GM19023 (cell line): ENCODE measurements at regions not wholly inside any gene's neighbourhood (a gene's known extent, or its start where the extent isn't known, plus 50 kb on each side); places are given as distances from the start of the nearest gene placed in this dataset.

Source experiments
- ATAC-seq: cut with Tn5 transposase; IDR thresholded peaks from one replicate; pipeline ENCODE4 v1.9.1; 2021; ENCODE audit warnings: mild to moderate bottlenecking, moderate library complexity; ENCODE audit not compliant: unreplicated experiment

DNA sequence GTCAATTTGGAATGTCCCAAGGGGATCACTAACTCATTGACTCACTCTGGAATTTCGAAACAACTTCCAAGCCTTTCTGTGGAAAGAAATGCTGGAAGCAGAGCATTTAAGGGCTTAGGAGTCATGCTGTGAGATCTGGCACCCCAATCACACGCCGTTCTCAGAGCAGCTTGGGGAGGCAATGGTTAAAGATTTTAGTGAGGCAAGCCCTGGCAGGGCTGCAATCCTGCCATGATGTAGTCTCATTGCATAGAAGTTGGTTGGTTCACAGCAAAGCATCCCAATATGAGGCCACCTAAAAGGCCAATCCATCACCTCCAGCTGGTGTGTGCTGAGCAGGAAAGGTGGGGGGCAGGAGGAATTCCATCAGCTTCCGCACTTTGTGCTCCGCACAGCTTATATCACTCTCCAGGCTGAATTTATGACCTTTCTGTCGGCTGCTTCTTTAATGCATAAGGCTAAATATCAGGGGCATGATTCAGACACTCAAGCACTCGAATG, 1043.9 kb upstream of the POU3F3 start:
- no peak for ATAC-seq

DNA sequence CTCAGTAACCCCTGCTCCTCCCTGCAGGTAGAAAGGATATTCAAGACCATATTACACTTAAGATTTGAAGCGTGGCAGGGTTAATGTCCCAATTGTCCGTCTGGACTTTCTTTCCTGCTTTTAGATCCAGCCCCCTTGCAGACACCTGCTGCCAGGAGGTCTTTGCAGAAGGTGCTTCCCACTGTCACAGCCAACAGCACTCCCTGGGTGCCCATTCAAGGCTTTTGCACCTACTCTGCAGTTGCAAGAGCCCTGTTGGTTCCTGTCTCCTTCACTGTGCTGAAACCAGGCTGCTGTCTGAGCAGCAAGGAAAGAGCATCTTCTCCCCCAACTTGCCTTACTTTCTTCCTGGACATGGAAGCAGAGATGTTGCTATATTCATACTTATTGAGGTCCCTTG, 1043.0 kb upstream of the POU3F3 start:
- ATAC-seq = no peak

DNA sequence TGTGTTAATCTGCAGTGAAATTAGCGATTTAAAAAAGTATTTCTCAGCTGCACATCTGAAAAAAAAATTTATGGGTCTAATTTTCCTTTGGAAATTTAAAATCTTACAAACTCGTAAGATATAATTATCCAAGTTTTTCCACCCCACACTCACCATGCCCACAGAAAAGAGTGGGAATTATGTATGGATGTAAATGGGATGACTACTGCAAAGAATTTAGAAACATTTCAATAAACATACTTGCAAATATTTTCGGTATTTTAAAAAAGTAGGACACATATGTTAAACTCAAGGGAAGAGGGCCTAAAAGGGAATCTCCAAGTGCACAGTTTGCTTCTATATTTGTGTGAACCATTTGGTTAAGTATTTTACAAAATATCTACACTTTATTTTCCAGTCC, 1039.9 kb upstream of the POU3F3 start:
- no peak for ATAC-seq

DNA sequence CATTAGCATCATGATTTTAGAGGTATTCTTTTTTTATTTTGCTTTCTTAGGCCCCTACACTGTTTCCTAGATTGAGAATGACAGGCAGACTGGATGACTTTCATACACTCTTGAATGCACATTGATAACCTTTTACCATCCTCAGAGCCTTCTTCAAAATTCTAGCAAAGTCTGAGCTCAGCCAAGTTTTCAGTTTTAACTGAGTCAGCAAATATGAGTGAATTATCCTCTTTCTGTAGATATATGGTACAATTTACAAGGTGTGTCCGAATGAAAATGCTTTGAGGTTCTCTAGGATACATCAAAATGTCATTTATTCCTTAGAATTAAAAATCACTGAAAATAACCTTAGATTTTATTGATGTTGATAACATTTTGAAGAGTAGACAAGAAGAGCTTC, 1038.2 kb upstream of the POU3F3 start:
- ATAC-seq = no peak

DNA sequence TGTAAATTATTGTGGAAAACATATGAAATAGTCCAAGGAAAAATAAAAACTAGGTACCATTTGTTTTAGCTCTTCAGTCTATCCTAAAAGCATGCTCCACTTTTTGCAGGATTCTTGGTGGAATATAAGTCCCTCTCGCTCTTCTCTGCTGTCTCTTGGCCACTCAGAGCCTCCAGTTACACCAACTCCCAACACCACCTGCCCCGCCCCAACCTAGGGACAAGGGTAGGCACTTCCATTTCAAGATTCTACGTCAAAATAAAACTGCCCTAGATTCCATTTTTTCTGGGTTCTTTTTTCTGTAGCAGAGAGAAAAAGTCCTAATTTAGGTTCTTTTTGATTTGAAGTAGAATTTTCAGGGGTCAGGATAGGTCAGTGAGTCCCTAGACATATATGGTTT, 1036.2 kb upstream of the POU3F3 start:
- ATAC-seq = no peak

DNA sequence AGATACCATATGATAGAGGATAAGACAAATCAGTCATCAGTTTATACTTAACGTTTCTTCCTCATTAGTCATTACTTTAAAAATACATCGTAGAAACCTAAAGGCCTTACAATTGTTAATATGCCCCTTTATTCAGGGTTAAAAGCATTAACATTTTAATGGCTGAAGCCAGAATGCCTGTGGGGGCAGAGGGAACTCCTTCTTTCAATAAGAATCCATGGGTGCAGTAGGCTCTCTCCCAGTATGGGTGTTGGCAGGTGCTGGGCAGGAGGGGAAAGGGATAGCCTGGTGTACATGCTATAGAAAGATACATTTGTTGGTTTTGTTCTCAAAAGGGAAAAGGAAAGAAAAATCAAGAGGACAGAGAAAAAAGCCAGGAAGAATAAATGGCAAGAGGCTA, 1035.7 kb upstream of the POU3F3 start:
- ATAC-seq = no peak

DNA sequence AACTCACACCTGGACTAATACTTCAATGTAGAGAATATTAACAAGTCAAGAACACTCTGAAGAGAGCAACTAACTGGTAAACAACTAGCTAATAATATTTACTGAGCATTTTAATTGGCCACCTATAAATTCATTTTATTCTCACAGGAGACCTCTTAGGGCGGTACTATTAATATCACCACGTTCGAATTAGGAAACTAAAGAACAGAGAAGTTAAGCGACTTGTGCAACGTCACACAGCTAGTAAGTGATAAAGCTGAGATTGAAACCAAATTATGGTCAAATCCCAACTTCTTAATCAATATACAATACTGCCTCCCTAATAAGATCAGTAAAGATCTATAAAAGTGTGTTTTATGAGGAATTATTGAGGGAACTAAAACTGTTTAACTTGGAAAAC, 1034.3 kb upstream of the POU3F3 start:
- no peak for ATAC-seq

DNA sequence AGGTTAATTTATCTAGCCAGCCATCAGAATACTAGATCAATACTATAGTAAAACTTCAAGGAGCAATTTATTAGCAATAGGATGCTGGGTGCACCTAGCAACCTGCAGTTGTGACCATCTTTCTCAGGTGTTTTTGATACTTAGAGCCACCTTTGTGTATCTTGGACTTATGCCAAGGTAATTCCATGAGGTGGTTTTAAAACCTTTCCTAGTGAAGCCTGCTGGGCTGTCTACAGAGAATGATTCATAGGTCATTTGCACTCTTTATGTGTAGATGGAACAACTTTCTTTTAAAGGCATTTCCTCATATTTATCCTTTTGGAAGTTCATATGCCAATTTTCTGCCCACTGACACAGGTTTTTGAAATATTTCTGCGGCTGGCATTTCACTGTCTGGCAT, 1030.1 kb upstream of the POU3F3 start:
- no peak for ATAC-seq

DNA sequence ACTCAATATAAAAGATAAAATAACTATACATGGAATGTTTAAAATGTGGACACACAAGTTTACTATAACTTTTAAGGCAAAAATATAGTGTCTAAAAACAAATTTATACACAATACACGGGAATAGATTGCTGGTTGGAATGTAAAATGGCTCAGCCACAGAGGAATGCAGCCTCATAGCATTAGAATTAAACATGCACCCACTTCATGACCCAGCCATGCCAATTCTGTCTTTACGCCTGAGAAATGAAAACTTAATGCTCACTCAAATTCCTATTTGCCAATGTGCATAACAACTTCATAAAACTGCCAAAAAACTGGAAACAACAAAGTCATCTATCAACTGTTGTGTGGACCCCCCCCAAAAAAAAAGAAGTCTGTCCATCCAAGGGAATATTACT, 1006.6 kb upstream of the POU3F3 start:
- ATAC-seq = no peak

DNA sequence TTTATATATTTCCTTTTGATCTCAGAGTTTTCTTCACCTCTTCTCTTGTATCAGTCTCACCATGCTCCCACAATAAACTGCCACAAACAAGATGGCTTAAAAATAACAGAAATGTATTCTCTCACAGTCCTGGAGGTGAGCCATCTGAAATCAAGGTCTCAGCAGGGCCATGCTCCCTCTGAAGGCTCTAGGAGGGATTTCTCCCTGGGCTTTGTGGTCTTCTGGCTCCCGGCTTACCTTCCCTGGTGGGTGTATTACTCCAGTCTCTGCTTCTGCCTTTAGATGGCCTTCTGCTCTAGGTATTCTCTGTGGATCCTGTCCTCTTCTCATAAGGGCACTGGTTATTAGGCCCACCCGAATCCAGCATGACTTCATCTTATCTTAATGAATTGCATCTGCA, 994.7 kb upstream of the POU3F3 start:
- ATAC-seq = no peak

DNA sequence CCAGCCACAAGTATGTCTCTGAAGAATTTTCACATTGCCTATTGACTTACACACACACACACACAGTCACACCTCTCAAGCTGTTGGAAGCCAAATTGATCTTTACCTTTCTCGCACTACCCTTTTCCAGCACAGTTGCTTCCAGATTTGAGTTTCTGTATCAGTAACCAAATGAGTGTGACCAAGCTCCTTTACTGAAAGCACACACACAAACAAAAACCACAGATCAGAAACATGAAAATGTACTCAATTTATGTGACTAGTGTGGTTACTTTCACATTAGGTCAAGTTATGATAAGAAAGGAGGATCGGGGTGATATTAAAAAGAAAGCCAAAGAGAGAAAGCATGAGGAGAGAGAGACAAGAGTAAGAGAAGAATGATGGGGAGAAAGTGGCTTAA, 993.9 kb upstream of the POU3F3 start:
- peak; percentile 61 for ATAC-seq

DNA sequence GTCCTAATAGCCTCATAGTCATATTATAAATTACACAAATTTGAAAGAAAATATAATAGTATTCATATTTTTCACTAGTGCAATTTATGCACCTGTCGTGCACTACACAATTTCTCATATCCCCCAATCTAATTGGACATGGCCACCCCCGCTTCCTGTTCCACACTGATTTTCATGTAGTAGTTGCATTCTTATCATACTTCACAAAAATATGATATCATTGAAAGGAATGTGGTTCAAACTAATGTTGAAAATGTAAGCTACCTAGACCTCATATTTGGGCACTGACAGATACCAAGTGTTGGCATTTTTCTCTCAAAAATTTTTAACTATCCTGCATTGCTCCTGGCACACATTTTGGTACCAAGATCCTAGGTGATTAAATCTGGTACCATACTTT, 985.5 kb upstream of the POU3F3 start:
- no peak for ATAC-seq

DNA sequence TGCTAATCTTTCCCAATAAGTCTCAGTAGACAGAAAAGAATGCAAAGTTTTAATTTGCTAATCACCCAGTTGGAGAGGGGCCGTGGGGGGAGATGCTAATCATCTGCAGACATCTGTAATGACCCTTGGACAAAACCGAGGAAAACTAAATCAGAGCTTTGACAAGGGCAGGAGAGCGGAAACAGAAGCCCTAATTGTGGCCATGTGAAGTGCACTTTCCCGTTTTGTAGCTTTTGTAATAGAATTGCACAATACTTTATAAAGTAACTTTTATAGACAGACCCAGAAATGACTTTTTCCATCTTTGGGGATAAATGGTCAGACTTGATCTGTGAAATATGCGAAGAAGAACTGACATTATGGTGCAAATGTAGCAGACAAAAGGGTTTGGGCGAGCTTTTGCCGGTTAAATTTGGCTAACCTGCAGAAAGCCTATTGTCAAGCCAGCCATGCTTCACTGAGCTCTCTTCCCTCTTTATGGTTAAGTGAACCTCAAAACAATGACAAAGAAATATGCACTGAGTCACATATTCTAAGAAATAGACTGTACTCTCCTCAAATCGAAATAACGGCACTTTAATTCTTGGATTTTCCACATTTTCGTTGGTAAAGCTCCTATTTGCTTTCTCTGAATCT, 980.1 kb upstream of the POU3F3 start:
- no peak for ATAC-seq

DNA sequence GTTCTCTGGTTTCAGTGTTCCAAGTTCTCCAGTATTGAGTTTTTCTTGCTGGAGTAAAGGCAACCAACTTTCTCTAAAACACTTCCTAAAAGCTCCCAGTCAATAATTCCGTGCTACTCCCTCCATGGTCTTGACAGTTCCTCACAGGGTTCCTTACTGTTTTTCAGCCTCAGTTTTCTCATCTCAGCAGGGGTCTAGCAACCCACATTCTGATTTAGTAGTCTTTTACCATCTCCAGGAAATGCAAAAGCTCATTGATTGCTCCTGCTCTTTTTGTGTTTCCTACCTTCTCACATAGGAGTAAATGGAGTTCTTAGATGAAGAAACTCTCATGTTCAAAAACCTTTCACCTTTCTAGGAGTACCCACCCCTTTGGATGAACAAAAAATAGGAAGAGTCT, 978.8 kb upstream of the POU3F3 start:
- no peak for ATAC-seq

DNA sequence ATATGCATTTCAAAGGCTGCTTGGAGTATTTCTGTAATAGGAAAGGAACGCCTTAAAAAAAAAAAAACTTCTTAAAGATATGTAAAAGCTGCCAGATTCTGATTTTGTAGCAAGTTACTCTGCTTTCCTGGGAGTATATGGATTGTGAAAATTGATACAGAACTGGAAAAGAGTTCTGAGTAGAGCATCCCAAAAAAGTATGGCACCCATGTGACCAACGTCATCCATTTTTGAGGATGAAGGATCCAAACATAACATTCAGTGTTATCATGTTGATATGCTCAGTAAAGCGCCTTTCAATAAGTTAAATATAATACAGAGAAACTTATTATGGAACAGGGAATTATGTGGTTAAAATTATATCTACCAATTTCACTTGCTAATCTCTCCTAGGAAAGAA, 978.4 kb upstream of the POU3F3 start:
- no peak for ATAC-seq

DNA sequence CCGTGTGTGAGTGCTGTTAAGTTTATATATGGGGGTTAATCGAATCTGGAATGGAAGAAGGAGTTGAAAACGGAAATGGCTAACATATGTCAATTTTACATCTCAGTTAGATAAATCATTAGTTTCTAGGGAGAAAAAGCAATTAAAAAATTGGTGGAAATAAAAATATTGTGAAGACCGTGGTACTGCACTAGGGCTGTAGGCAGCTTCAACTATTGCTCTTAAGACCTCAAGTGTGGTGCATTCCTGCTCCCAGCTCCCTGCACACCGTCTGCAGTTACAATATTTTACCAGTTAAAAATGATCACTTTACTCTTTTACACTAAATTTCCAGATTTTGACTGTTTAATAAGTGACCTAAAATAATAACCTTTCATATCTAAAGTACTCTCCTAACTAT, 977.3 kb upstream of the POU3F3 start:
- ATAC-seq = no peak

DNA sequence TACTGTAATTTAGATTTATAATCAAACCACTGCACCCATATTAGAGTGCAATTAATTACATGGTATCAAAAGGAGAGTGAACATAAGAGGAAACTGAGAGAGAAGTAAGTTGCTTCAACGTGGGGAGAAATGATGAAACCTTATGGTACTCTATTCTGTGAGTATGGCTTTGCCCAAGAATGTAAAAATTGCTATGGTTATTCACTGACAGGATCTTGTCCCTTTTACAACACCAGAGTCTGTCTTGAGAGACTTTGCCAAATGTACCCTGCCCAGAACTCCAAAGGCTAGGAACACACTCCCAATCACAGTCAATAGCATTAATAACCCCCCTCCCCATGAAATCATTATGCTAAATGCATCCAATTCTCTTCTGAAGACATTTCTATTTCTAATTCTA, 974.8 kb upstream of the POU3F3 start:
- ATAC-seq = no peak

DNA sequence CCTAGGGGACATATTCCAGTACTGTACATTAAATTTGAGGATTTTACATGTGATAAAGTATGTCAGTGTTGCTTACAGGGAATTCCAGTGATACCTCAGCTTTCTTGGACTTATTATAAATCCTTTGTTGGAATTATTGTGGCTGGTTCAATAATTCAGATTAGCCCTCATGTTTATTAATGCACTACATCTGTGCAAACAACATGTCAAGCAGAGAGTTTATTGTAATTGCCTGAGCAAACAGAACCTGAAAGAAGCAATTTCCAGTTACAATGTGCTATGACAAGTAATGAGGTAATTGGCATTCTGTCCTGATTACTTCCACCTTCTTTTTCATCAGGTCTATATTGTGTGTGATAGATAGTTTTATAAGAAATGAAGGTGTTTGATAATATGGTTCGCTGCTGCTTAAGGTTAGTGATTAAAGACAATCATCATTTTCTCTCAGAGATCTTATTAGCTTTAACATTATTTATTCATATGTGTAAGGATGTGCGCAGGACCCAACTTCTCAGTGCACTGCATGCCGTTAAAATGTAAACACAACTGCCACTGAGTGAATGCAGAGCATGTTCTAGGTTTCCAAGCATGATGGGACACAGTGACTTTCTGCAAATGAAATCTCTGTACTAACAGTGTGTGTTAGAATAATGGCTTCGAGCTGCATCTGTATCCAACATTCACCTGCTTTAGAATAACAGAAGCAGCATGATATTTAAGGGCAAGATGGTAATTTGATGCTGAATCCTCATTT, 973.7 kb upstream of the POU3F3 start:
- ATAC-seq = no peak

DNA sequence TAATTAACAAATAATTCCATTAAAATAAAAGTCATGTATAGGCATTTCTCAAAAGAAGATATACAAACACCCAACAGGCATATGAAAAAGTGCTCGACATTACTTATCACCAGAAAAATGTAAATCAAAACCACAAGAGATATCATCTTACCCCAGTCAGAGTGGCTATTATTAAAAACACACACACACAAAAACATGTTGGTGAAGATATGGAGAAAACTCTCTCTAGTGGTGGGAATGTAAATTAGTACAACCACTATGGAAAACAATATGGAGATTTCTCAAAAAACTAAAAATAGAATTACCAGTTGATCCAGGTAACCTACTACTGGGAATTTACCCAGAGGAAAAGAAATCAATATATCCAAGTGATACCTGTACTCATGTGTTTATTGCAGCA, 966.3 kb upstream of the POU3F3 start:
- no peak for ATAC-seq

DNA sequence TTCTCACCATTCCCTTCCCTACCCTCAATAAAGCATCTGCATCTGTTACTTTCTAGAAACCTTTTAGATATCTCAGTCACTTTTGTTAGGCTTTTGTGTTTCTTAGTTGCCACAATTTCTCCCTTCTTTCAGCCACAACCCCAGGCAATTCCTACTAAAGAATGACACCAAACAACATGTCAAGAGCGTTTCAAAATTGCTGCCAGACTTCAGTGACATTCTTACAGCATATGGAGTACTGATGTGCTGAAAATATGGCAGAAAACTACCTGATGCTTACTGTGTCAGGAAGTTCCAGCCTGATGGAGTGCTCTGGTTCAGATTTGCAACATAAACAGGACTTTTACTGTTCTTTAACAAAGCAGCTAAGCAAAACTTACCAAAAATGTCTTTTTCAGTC, 957.7 kb upstream of the POU3F3 start:
- ATAC-seq = no peak

DNA sequence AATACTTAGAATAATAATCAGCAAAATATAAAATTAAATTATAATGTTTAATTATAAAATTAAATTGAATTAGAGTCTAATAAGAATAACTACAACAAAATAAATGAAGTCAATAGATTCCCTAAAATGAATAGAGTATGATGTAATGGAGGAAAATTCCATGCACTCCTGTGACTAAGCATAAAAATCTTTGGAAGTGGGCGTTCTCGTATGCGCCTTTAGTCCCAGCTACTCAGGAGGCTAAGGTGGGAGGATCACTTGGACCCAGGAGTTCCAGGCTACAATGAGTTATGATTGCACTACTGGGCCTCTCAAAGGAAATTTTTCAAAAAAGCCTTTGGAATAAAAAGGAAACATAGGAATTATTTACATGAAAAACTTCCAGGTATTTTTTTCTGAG, 955.4 kb upstream of the POU3F3 start:
- no peak for ATAC-seq

DNA sequence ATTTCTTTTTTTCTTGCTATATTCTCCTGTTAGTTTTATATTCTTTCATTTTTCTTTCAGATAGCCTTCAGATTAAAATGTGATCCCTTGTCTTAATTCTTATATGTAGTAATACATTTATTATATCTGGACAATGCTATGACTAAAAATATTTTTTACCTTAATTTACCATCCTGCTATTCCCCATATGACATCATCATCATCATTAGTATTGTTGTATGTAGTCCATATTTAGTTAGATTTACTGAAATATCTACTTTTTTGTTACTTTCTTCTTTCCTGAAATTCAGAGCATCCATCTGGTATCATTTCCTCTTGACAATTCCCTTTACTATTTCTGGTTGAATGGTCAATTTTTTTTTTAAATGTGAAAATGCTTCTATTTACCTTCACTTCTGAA, 951.6 kb upstream of the POU3F3 start:
- no peak for ATAC-seq

DNA sequence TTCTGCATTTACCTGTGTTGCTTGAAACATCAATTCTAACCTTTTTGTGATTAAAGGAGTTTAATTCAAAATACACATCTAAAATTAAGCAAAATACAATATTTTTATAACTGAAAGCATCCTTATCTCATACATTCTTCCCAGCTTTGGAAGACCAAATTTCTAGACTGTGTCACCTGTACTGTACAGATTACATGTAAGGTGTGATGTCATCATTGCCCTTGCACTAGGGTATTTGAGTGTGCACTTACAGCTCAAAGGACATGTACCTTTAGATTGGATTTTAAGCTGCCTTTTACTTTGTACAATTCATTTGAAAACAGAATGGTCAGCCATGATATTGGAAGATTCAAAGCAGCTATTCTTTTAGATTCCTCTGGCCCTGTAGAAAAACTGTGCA, 932.8 kb upstream of the POU3F3 start:
- ATAC-seq = no peak
